HepG2 (cell line): ENCODE measurements at regions not wholly inside any gene's neighbourhood (a gene's known extent, or its start where the extent isn't known, plus 50 kb on each side); places are given as distances from the start of the nearest gene placed in this dataset.

Source experiments
- ATRX ChIP-seq: sonication (generic); formaldehyde crosslinking; IDR thresholded peaks from 2 replicates; pipeline ENCODE4 v1.4.0; 2020; ENCODE audit warnings: missing genetic modification reagents, borderline replicate concordance
- CHCHD3 ChIP-seq: sonication (generic); formaldehyde crosslinking; IDR thresholded peaks from 2 replicates; pipeline ENCODE4 v1.8.0; 2022; ENCODE audit warnings: mild to moderate bottlenecking, missing genetic modification reagents, moderate library complexity
- DR1 ChIP-seq: sonication (generic); formaldehyde crosslinking; IDR thresholded peaks from 2 replicates; pipeline ENCODE4 v1.8.0; 2021; ENCODE audit warnings: mild to moderate bottlenecking, missing genetic modification reagents, inconsistent platforms
- FOXA3 ChIP-seq: IDR thresholded peaks from 2 replicates; pipeline ENCODE4 v1.6.1; 2016; ENCODE audit warnings: missing genetic modification reagents, missing compliant biosample characterization
- GZF1 ChIP-seq: sonication (generic); formaldehyde crosslinking; IDR thresholded peaks from 2 replicates; pipeline ENCODE4 v1.5.1; 2020; ENCODE audit warnings: mild to moderate bottlenecking, missing genetic modification reagents
- NR2F2 ChIP-seq: IDR thresholded peaks from 2 replicates; pipeline ENCODE4 v1.6.1; 2012; ENCODE audit warnings: low read depth, inconsistent platforms, borderline replicate concordance
- PHB2 ChIP-seq: fragments of 450-650 bp; IDR thresholded peaks from 2 replicates; pipeline ENCODE4 v1.6.1; 2018; ENCODE audit not compliant: partially characterized antibody
- PHF8 ChIP-seq: sonication (generic); formaldehyde crosslinking; IDR thresholded peaks from 2 replicates; pipeline ENCODE4 v1.5.0; 2020; ENCODE audit warnings: missing genetic modification reagents
- RFX5 ChIP-seq: IDR thresholded peaks from 2 replicates; pipeline ENCODE4 v1.6.1; 2011; ENCODE audit warnings: low read depth, low read length, improper control_type of control experiment
- SRSF4 ChIP-seq: fragments of 200-400 bp; formaldehyde crosslinking; IDR thresholded peaks from one replicate; pipeline ENCODE4 v1.6.1; 2018; ENCODE audit warnings: mild to moderate bottlenecking, low read depth, low read length, moderate library complexity; ENCODE audit not compliant: poor library complexity, severe bottlenecking
- TCF7 ChIP-seq: sonication (generic); IDR thresholded peaks from 2 replicates; pipeline ENCODE4 v1.6.1; 2016; ENCODE audit warnings: antibody characterized with exemption, low read depth
- ZFP1 ChIP-seq: IDR thresholded peaks from 2 replicates; pipeline ENCODE4 v1.6.1; 2016
- ZFP36L1 ChIP-seq: sonication (generic); formaldehyde crosslinking; IDR thresholded peaks from 2 replicates; pipeline ENCODE4 v1.8.0; 2022; ENCODE audit warnings: mild to moderate bottlenecking, missing genetic modification reagents, moderate library complexity
- ZMAT3 ChIP-seq: sonication (generic); formaldehyde crosslinking; conservative IDR thresholded peaks from 2 replicates; pipeline ENCODE4 v1.7.0; 2021; ENCODE audit warnings: missing genetic modification reagents
- ZMYM4 ChIP-seq: sonication (generic); formaldehyde crosslinking; IDR thresholded peaks from 2 replicates; pipeline ENCODE4 v1.8.1; 2023; ENCODE audit warnings: mild to moderate bottlenecking, missing genetic modification reagents
- ZNF589 ChIP-seq: sonication (generic); formaldehyde crosslinking; conservative IDR thresholded peaks from 2 replicates; pipeline ENCODE4 v1.8.0; 2022; ENCODE audit warnings: mild to moderate bottlenecking, moderate library complexity, missing genetic modification reagents
- ZNF703 ChIP-seq: sonication (generic); formaldehyde crosslinking; IDR thresholded peaks from 2 replicates; pipeline ENCODE4 v1.5.1; 2020; ENCODE audit warnings: missing genetic modification reagents, mild to moderate bottlenecking, moderate library complexity, borderline replicate concordance
- ZSCAN25 ChIP-seq: sonication (generic); formaldehyde crosslinking; IDR thresholded peaks from 2 replicates; pipeline ENCODE4 v1.8.0; 2022; ENCODE audit warnings: mild to moderate bottlenecking, missing genetic modification reagents
- TF ChIP-seq, protein P1 (sequence below): sonication (generic); formaldehyde crosslinking; IDR thresholded peaks from 2 replicates; pipeline ENCODE4 v1.9.0; 2021; ENCODE audit warnings: missing genetic modification reagents, borderline replicate concordance
- TF ChIP-seq, protein P2 (sequence below): sonication (generic); formaldehyde crosslinking; IDR thresholded peaks from 2 replicates; pipeline ENCODE4 v1.8.1; 2023; ENCODE audit warnings: mild to moderate bottlenecking, missing genetic modification reagents, borderline replicate concordance
- TF ChIP-seq, protein P3 (sequence below): sonication (generic); formaldehyde crosslinking; IDR thresholded peaks from 2 replicates; pipeline ENCODE4 v1.5.1; 2020; ENCODE audit warnings: missing genetic modification reagents, mild to moderate bottlenecking, borderline replicate concordance
- TF ChIP-seq, protein P4 (sequence below): sonication (generic); formaldehyde crosslinking; IDR thresholded peaks from 2 replicates; pipeline ENCODE4 v1.4.0; 2020; ENCODE audit warnings: missing genetic modification reagents
- TF ChIP-seq, protein P5 (sequence below): sonication (generic); formaldehyde crosslinking; IDR thresholded peaks from 2 replicates; pipeline ENCODE4 v1.4.0; 2020; ENCODE audit warnings: missing genetic modification reagents

DNA sequence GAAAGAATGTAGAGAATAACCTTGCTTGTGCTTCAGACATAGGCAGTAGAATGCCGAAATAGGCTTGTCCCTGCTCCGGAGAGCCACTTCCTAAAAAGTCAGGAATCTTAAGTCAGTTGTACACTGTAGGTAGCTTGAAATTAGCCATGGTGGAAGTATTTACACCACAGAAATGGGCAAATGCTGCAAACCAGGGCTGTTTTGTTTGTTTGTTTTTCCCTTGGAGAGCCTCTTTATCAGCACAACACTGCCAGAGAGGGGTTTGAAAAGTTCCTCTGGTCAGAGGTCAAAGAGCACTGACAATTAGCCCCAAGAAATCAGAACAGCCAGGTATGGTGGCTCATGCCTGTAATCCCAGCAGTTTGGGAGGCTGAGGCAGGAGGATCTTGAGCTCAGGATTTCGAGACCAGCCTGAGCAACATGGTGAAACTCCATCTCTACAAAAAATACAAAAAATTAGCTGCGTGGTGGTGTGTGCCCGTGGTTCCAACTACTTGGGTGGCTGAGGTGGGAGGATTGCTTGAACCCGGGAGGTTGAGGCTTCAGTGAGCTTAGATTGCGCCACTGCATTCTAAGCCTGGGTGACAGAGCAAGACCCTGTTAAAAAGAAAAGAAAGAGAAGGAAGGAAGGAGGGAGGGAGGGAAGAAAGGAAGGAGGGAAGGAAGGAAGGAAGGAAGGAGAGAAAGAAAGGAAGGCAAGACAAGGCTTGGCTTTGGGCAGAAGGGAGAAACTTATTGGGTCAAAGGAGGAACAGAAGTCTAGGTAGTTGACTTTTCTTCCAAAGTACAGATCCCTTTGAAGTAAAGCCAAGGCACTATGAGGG lies 61.0 kb upstream of the ZMYND8 start (continued):
- TF ChIP-seq, protein P1, sequence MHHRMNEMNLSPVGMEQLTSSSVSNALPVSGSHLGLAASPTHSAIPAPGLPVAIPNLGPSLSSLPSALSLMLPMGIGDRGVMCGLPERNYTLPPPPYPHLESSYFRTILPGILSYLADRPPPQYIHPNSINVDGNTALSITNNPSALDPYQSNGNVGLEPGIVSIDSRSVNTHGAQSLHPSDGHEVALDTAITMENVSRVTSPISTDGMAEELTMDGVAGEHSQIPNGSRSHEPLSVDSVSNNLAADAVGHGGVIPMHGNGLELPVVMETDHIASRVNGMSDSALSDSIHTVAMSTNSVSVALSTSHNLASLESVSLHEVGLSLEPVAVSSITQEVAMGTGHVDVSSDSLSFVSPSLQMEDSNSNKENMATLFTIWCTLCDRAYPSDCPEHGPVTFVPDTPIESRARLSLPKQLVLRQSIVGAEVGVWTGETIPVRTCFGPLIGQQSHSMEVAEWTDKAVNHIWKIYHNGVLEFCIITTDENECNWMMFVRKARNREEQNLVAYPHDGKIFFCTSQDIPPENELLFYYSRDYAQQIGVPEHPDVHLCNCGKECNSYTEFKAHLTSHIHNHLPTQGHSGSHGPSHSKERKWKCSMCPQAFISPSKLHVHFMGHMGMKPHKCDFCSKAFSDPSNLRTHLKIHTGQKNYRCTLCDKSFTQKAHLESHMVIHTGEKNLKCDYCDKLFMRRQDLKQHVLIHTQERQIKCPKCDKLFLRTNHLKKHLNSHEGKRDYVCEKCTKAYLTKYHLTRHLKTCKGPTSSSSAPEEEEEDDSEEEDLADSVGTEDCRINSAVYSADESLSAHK, result no peak
- TF ChIP-seq PHB2 (no peak), RFX5 (no peak), ZNF703 (CRISPR knock-in tag) (no peak), NR2F2 (peak; percentile 71), GZF1 (CRISPR knock-in tag) (no peak), TCF7 (peak; percentile 89), ZSCAN25 (CRISPR knock-in tag) (no peak), PHF8 (no peak), FOXA3 (peak; percentile 75), SRSF4 (no peak), ATRX (CRISPR knock-in tag) (no peak), CHCHD3 (CRISPR knock-in tag) (no peak), ZFP36L1 (no peak), ZMAT3 (peak; percentile 72; the same call in 1 of the 2 replicates), ZFP1 (CRISPR knock-in tag) (no peak), DR1 (CRISPR knock-in tag) (no peak), ZMYM4 (CRISPR knock-in tag) (no peak; the same call in 1 of the 2 replicates), ZNF589 (CRISPR knock-in tag) (no peak)
- TF ChIP-seq, protein P2, sequence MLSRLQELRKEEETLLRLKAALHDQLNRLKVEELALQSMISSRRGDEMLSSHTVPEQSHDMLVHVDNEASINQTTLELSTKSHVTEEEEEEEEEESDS, result no peak
- TF ChIP-seq, protein P3, sequence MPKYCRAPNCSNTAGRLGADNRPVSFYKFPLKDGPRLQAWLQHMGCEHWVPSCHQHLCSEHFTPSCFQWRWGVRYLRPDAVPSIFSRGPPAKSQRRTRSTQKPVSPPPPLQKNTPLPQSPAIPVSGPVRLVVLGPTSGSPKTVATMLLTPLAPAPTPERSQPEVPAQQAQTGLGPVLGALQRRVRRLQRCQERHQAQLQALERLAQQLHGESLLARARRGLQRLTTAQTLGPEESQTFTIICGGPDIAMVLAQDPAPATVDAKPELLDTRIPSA (CRISPR knock-in tag), result no peak; the same call in 1 of the 2 replicates
- TF ChIP-seq, protein P4, sequence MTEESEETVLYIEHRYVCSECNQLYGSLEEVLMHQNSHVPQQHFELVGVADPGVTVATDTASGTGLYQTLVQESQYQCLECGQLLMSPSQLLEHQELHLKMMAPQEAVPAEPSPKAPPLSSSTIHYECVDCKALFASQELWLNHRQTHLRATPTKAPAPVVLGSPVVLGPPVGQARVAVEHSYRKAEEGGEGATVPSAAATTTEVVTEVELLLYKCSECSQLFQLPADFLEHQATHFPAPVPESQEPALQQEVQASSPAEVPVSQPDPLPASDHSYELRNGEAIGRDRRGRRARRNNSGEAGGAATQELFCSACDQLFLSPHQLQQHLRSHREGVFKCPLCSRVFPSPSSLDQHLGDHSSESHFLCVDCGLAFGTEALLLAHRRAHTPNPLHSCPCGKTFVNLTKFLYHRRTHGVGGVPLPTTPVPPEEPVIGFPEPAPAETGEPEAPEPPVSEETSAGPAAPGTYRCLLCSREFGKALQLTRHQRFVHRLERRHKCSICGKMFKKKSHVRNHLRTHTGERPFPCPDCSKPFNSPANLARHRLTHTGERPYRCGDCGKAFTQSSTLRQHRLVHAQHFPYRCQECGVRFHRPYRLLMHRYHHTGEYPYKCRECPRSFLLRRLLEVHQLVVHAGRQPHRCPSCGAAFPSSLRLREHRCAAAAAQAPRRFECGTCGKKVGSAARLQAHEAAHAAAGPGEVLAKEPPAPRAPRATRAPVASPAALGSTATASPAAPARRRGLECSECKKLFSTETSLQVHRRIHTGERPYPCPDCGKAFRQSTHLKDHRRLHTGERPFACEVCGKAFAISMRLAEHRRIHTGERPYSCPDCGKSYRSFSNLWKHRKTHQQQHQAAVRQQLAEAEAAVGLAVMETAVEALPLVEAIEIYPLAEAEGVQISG (CRISPR knock-in tag), result peak; percentile 28; the same call in 1 of the 2 replicates
- TF ChIP-seq, protein P5, sequence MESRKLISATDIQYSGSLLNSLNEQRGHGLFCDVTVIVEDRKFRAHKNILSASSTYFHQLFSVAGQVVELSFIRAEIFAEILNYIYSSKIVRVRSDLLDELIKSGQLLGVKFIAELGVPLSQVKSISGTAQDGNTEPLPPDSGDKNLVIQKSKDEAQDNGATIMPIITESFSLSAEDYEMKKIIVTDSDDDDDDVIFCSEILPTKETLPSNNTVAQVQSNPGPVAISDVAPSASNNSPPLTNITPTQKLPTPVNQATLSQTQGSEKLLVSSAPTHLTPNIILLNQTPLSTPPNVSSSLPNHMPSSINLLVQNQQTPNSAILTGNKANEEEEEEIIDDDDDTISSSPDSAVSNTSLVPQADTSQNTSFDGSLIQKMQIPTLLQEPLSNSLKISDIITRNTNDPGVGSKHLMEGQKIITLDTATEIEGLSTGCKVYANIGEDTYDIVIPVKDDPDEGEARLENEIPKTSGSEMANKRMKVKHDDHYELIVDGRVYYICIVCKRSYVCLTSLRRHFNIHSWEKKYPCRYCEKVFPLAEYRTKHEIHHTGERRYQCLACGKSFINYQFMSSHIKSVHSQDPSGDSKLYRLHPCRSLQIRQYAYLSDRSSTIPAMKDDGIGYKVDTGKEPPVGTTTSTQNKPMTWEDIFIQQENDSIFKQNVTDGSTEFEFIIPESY (CRISPR knock-in tag), result no peak
